SU-DHL-6 (cell line): ENCODE measurements at regions not wholly inside any gene's neighbourhood (a gene's known extent, or its start where the extent isn't known, plus 50 kb on each side); places are given as distances from the start of the nearest gene placed in this dataset.

ENCODE experiments used
- H2AFZ ChIP-seq: fragments of 200-600 bp; sonication (generic); 2 replicates; pipeline ENCODE4 v1.6.1; 2014; ENCODE audit warnings: low read depth, mild to moderate bottlenecking, moderate library complexity, mixed read lengths, antibody characterized with exemption, low read length; ENCODE audit not compliant: severe bottlenecking
- H3F3A ChIP-seq: fragments of 200-600 bp; shearing (Covaris generic); 2 replicates; pipeline ENCODE4 v1.6.0; 2016; ENCODE audit warnings: antibody characterized with exemption, mild to moderate bottlenecking; ENCODE audit not compliant: insufficient read depth
- H3K27ac ChIP-seq: fragments of 200-600 bp; sonication (generic); 2 replicates; pipeline ENCODE4 v1.5.1; 2016; ENCODE audit warnings: low read depth, mild to moderate bottlenecking, low read length, moderate library complexity, mixed read lengths
- H3K27me3 ChIP-seq: fragments of 200-600 bp; sonication (generic), shearing (Covaris generic); 2 replicates; pipeline ENCODE4 v1.6.0; 2014; ENCODE audit warnings: mild to moderate bottlenecking, low read length
- H3K36me3 ChIP-seq: fragments of 200-600 bp; sonication (generic); 2 replicates; pipeline ENCODE4 v1.6.1; 2014; ENCODE audit warnings: mild to moderate bottlenecking, low read length, mixed read lengths
- H3K4me2 ChIP-seq: fragments of 300-600, 200-600 bp; shearing (Covaris generic), sonication (generic); 2 replicates; pipeline ENCODE4 v1.6.0; 2014; ENCODE audit warnings: low read length, low read depth, mild to moderate bottlenecking; ENCODE audit not compliant: poor library complexity, severe bottlenecking
- H3K4me3 ChIP-seq: fragments of 200-600 bp; sonication (generic); 2 replicates; pipeline ENCODE4 v1.5.1; 2014; ENCODE audit warnings: antibody characterized with exemption, low read length, mild to moderate bottlenecking, mixed read lengths; ENCODE audit not compliant: insufficient read depth, poor library complexity, severe bottlenecking
- H3K79me2 ChIP-seq: fragments of 200-600 bp; sonication (generic); 2 replicates; pipeline ENCODE4 v1.6.1; 2014; ENCODE audit warnings: mild to moderate bottlenecking, low read length, moderate library complexity; ENCODE audit not compliant: insufficient read depth
- H3K9ac ChIP-seq: fragments of 200-600 bp; sonication (generic); 2 replicates; pipeline ENCODE4 v1.7.0; 2014; ENCODE audit warnings: mild to moderate bottlenecking, low read length
- H3K9me2 ChIP-seq: fragments of 200-600 bp; sonication (generic); replicated peaks from 2 replicates; pipeline ENCODE4 v1.6.1; 2014; ENCODE audit warnings: low read length; ENCODE audit not compliant: insufficient read depth
- H3K9me3 ChIP-seq: fragments of 200-600 bp; sonication (generic); 2 replicates; pipeline ENCODE4 v1.6.1; 2014; ENCODE audit warnings: low read length, mixed read lengths; ENCODE audit not compliant: insufficient read depth
- H4K20me1 ChIP-seq: fragments of 200-600 bp; sonication (generic); 2 replicates; pipeline ENCODE4 v1.6.1; 2014; ENCODE audit warnings: low read depth, mild to moderate bottlenecking, antibody characterized with exemption, low read length, moderate library complexity, mixed read lengths
- EZH2phosphoT487 ChIP-seq: fragments of 200-600 bp; sonication (generic), shearing (Covaris generic); conservative IDR thresholded peaks from 2 replicates; pipeline ENCODE4 v1.6.1; 2018; ENCODE audit warnings: mild to moderate bottlenecking, antibody characterized with exemption, low read length, moderate library complexity, mixed read lengths
- TF ChIP-seq, protein P1 (sequence below): fragments of 200-600 bp; sonication (generic); IDR thresholded peaks from one replicate; pipeline ENCODE4 v1.5.1; 2017; ENCODE audit warnings: antibody characterized with exemption, mild to moderate bottlenecking, low read length, moderate library complexity; ENCODE audit not compliant: insufficient read depth, poor library complexity, severe bottlenecking

DNA sequence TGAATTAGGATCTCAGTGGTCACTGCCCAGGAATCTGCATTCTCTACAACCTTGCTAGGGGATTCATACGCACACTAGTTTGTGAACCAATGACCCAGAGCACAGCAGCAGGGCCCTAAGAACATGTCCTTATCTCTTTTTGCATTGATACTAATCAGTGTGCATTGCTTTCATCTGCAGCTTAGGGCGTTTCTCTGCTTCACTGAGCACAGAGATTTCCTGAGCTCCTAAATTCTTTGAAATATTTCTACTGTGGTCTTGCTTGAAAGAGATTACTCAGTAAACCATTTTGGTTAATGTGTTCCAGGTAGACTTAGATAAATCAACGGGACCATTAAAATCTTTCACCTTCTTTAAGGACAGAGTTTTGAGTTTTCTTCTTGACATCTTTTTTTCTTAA lies 351.3 kb upstream of the KITLG start:
- no peak overlapping the region for H3K4me2 ChIP-seq
- no peak overlapping the region for H3K4me3 ChIP-seq
- no peak overlapping the region for H3K9ac ChIP-seq
- H3K27ac ChIP-seq, result no peak overlapping the region
- TF ChIP-seq, protein P1, sequence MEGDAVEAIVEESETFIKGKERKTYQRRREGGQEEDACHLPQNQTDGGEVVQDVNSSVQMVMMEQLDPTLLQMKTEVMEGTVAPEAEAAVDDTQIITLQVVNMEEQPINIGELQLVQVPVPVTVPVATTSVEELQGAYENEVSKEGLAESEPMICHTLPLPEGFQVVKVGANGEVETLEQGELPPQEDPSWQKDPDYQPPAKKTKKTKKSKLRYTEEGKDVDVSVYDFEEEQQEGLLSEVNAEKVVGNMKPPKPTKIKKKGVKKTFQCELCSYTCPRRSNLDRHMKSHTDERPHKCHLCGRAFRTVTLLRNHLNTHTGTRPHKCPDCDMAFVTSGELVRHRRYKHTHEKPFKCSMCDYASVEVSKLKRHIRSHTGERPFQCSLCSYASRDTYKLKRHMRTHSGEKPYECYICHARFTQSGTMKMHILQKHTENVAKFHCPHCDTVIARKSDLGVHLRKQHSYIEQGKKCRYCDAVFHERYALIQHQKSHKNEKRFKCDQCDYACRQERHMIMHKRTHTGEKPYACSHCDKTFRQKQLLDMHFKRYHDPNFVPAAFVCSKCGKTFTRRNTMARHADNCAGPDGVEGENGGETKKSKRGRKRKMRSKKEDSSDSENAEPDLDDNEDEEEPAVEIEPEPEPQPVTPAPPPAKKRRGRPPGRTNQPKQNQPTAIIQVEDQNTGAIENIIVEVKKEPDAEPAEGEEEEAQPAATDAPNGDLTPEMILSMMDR, result no peak
- TF ChIP-seq EZH2phosphoT487, result no peak
- H3K27me3 ChIP-seq, result no peaks in the 10 kb centered on the region
- no peak overlapping the region for H2AFZ ChIP-seq
- H3F3A ChIP-seq, result no peaks in the 10 kb centered on the region
- no peaks in the 10 kb centered on the region for H4K20me1 ChIP-seq
- no peaks in the 10 kb centered on the region for H3K36me3 ChIP-seq
- H3K9me3 ChIP-seq, result no peaks in the 10 kb centered on the region
- no peaks in the 10 kb centered on the region for H3K79me2 ChIP-seq
- no peaks in the 10 kb centered on the region for H3K9me2 ChIP-seq

DNA sequence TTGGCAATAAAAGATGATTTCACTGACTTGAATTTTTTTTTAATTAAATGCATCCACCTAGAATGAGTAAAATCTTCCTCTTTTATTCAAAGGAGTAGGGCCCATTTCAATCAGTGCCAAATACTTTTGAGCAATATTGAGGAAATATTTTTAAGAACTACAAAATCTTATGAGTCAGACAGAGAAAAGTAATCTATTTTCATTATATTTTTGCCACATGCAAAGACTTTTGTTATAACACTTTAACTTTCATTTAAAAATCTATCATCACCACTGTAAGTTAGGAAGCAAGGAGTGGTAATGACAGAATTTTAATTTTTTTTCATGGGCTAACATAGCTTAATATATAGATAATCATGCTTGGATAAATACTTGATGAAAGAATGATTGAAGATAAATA lies 345.2 kb upstream of the KITLG start:
- Histone ChIP-seq H3K9ac (no peak overlapping the region), H4K20me1 (no peaks in the 10 kb centered on the region), H3K9me2 (no peaks in the 10 kb centered on the region), H3K9me3 (no peaks in the 10 kb centered on the region), H3K27ac (no peak overlapping the region), H3F3A (no peaks in the 10 kb centered on the region), H3K79me2 (no peaks in the 10 kb centered on the region), H3K4me2 (no peak overlapping the region), H3K27me3 (no peaks in the 10 kb centered on the region), H3K36me3 (no peaks in the 10 kb centered on the region), H3K4me3 (no peak overlapping the region), H2AFZ (no peak overlapping the region)
- TF ChIP-seq, protein P1, result no peak
- TF ChIP-seq EZH2phosphoT487, result no peak

DNA sequence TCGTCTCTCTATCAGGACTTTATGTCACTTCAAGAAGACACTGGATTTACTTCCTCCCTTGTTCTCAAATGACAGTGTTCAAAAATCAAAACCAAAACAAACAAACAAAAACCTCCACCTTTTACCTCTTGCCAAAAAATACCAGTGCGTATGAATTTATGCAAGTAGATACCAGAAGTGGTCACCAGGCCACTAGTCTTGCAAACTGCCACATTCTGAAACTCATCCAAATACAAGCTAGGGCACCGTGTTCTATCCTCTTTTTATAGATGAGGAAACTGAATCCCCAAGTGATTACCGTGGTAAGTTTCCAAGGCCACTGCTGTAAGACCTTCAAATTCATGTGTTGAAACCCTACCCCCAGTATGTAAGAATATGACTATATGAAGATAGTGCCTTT lies 343.9 kb upstream of the KITLG start:
- Histone ChIP-seq H3K9ac (no peak overlapping the region), H3K79me2 (no peaks in the 10 kb centered on the region), H3K4me2 (no peak overlapping the region), H4K20me1 (no peaks in the 10 kb centered on the region), H3K27me3 (no peaks in the 10 kb centered on the region), H3K27ac (no peak overlapping the region), H2AFZ (no peak overlapping the region), H3K4me3 (no peak overlapping the region), H3K36me3 (no peaks in the 10 kb centered on the region), H3K9me2 (no peaks in the 10 kb centered on the region), H3K9me3 (no peaks in the 10 kb centered on the region), H3F3A (no peaks in the 10 kb centered on the region)
- TF ChIP-seq EZH2phosphoT487, result no peak
- TF ChIP-seq, protein P1, result no peak

DNA sequence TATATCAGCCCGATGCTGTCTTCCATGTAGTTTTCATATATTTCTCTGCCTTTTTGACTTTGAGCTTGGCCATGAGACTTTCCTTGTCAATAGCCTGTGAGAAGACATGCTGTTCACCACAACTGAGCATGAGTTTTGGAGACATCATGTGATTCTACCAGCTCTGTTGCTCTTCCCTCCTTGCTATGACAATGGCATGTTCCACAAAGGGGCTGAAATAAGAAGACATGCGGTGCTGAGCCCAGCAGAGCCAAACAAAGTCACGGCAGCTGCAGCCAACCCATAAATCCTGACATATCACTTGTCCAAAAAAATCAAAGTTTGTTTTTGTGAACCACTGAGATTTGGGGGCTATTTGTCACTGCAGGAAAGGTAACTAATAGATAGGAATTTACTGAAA lies 343.4 kb upstream of the KITLG start:
- Histone ChIP-seq H3K27me3 (no peaks in the 10 kb centered on the region), H3K27ac (no peak overlapping the region), H3K9me3 (no peaks in the 10 kb centered on the region), H3K9ac (no peak overlapping the region), H3K79me2 (no peaks in the 10 kb centered on the region), H4K20me1 (no peaks in the 10 kb centered on the region), H2AFZ (no peak overlapping the region), H3F3A (no peaks in the 10 kb centered on the region), H3K4me2 (no peak overlapping the region), H3K4me3 (no peak overlapping the region), H3K9me2 (no peaks in the 10 kb centered on the region), H3K36me3 (no peaks in the 10 kb centered on the region)
- TF ChIP-seq, protein P1, result no peak
- no peak for TF ChIP-seq EZH2phosphoT487
